ENCODE measurements at regions not wholly inside any gene's neighbourhood (a gene's known extent, or its start where the extent isn't known, plus 50 kb on each side); places are given as distances from the start of the nearest gene placed in this dataset.

DNA sequence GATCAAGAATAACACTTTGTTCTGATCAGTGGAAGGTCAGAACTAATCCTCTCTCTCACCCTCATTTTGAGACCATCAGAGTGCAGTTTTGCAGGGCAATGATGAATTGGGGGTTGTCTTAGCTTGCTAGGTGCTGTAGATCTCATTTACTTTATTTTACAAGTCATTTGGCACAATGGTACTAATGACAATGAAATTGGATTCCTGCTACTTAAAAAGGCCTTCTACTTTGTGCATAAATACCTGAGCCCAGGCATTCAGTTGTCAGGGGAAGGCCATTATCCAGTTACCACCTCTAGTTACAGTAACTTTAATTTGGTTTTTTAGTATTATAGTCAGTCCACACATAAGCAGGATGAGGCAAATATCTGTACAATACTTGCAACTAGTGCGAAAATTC, 240.0 kb downstream of the HDGFL1 start:
- 36 to 97% (median 87%) methylated on average over 1 of the region's 1 CpG for WGBS, 4 donors
- H3K4me3 ChIP-seq = no peak overlapping the region
- H3K36me3 ChIP-seq (replicated peaks in 1 of 2) = no peaks in the 10 kb centered on the region
- DNase-seq = no peak
- intact Hi-C loops (cut with DNase I) = no loop called here
- TF ChIP-seq, protein P1, sequence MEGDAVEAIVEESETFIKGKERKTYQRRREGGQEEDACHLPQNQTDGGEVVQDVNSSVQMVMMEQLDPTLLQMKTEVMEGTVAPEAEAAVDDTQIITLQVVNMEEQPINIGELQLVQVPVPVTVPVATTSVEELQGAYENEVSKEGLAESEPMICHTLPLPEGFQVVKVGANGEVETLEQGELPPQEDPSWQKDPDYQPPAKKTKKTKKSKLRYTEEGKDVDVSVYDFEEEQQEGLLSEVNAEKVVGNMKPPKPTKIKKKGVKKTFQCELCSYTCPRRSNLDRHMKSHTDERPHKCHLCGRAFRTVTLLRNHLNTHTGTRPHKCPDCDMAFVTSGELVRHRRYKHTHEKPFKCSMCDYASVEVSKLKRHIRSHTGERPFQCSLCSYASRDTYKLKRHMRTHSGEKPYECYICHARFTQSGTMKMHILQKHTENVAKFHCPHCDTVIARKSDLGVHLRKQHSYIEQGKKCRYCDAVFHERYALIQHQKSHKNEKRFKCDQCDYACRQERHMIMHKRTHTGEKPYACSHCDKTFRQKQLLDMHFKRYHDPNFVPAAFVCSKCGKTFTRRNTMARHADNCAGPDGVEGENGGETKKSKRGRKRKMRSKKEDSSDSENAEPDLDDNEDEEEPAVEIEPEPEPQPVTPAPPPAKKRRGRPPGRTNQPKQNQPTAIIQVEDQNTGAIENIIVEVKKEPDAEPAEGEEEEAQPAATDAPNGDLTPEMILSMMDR (IDR thresholded peaks at IDR 0.05) = no peak
- TF ChIP-seq POLR2A (IDR thresholded peaks at IDR 0.05) = no peak
- H3K4me1 ChIP-seq (replicated peaks in 1 of 2) = no peaks in the 10 kb centered on the region
- H3K27me3 ChIP-seq = no peaks in the 10 kb centered on the region
- no peak overlapping the region for H3K27ac ChIP-seq
- no peaks in the 10 kb centered on the region for H3K9me3 ChIP-seq (replicated peaks in 1 of 3)

DNA sequence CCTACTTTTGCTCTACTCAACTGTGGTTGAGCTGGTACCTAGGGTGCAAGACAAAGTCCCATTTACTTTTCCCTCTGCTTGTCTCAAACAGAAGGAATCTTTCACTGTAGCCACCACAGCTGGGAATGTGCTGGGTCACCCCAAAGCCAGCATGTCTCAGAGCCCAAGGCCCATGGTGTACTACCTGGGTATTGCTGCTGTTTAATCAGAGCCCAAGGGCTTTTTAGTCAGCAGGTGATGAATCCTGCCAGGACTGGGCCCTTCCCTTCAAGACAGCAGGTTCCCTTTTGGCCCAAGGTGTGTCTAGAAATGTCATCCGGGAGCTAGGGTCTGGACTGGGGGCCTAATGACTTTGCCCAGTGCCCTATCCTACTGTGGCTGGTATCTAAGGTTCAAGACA, 249.8 kb downstream of the HDGFL1 start:
- H3K27me3 ChIP-seq = no peaks in the 10 kb centered on the region
- DNase-seq = no peak
- H3K36me3 ChIP-seq (replicated peaks in 1 of 2) = no peaks in the 10 kb centered on the region
- no peaks in the 10 kb centered on the region for H3K9me3 ChIP-seq (replicated peaks in 1 of 3)
- intact Hi-C loops (cut with DNase I) = no loop called here
- no peak overlapping the region for H3K27ac ChIP-seq
- H3K4me1 ChIP-seq (replicated peaks in 1 of 2) = no peaks in the 10 kb centered on the region
- 50 to 100% (median 89%) methylated on average over 1 of the region's 1 CpG for WGBS, 4 donors
- TF ChIP-seq, protein P1 (IDR thresholded peaks at IDR 0.05) = no peak
- TF ChIP-seq POLR2A (IDR thresholded peaks at IDR 0.05) = no peak
- no peak overlapping the region for H3K4me3 ChIP-seq

DNA sequence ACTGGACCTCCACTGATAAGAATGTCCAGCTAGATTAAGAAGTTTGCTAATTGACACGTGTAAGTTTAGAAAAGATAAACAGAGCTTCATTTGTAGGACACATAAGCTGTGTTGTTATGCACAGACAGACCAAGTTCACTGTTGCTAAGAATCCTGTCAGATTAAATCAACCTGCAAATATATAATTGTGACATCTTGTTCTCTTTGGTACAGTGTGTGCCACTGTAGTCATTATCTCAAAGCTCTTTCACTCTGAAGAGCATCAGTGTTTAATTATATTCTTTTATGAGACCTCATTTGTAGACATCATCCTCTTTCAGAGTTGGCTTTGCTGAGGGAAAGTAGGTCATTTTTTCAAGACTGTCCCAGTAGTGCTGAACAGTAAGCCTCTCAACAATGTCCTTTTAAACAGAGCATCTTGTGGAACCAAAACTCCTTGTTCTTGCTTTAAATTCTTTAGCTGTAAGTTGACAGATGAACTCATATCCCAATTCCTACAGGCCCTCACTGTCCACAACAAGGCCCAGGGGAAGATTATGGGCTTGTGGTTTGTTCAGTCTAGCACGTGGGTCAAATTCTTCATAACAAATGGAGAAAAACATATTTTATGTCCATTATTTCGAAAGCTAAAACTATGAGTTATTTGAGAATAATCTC, 252.4 kb downstream of the HDGFL1 start:
- intact Hi-C loops (cut with DNase I) = no loop called here
- H3K4me3 ChIP-seq = no peak overlapping the region
- no peak for DNase-seq
- H3K27ac ChIP-seq = no peak overlapping the region
- WGBS, 4 donors = 48 to 72% (median 62%) methylated on average over 3 of the region's 3 CpGs
- no peaks in the 10 kb centered on the region for H3K9me3 ChIP-seq (replicated peaks in 1 of 3)
- TF ChIP-seq, protein P1 (IDR thresholded peaks at IDR 0.05) = no peak
- TF ChIP-seq POLR2A (IDR thresholded peaks at IDR 0.05) = no peak
- H3K27me3 ChIP-seq = no peaks in the 10 kb centered on the region
- H3K4me1 ChIP-seq (replicated peaks in 1 of 2) = no peaks in the 10 kb centered on the region
- H3K36me3 ChIP-seq (replicated peaks in 1 of 2) = no peaks in the 10 kb centered on the region

DNA sequence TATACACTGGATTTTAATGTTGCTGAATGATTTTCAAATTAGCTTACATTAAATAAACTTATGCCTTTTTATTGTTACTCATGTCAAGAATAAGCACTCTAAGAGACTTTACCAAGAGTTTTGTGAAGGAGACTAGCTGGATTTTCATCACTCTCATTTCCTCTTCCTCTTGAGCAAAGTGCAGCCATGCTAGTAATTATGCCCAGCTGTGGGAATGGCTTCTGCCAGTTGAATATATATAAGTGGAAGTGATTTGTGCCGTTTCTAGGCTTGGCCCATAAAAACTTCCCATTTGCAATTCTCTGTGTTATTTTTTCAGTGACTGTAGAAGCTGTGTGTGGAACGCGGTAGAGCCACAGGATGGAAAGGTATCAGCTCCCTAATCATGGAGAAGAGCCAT, 255.8 kb downstream of the HDGFL1 start:
- no peak overlapping the region for H3K4me3 ChIP-seq
- 79 to 90% (median 82%) methylated on average over 3 of the region's 3 CpGs for WGBS, 4 donors
- DNase-seq = no peak
- intact Hi-C loops (cut with DNase I) = no loop called here
- no peaks in the 10 kb centered on the region for H3K9me3 ChIP-seq (replicated peaks in 1 of 3)
- H3K27ac ChIP-seq = no peak overlapping the region
- no peaks in the 10 kb centered on the region for H3K36me3 ChIP-seq (replicated peaks in 1 of 2)
- TF ChIP-seq, protein P1 (IDR thresholded peaks at IDR 0.05) = no peak
- TF ChIP-seq POLR2A (IDR thresholded peaks at IDR 0.05) = no peak
- H3K27me3 ChIP-seq = no peaks in the 10 kb centered on the region
- peaks cover 8 to 16% of the 10 kb centered on the region in 2 donors for H3K4me1 ChIP-seq (replicated peaks in 1 of 2)
